GM23338 (cell line): ENCODE measurements at regions not wholly inside any gene's neighbourhood (a gene's known extent, or its start where the extent isn't known, plus 50 kb on each side); places are given as distances from the start of the nearest gene placed in this dataset.

Experiments used
- CREB1 ChIP-seq: fragments of 250-450 bp; sonication (Bioruptor Pico); IDR thresholded peaks from 2 replicates; pipeline ENCODE4 v1.5.0; 2020; ENCODE audit warnings: low read depth, mild to moderate bottlenecking, moderate library complexity
- CTCF ChIP-seq, 2 experiments: fragments of 200-600 bp in 1 of 2; sonication (generic) in 1 of 2; conservative IDR thresholded peaks; 2 replicates each; pipeline versions ENCODE4 v1.5.1 to v1.6.1; 2016 to 2017; ENCODE audit warnings: antibody characterized with exemption in 2 of 2, low read depth in 2 of 2, mild to moderate bottlenecking in 2 of 2, moderate library complexity in 1 of 2
- ETS1 ChIP-seq: IDR thresholded peaks from 2 replicates; pipeline ENCODE4 v1.6.1; 2016; ENCODE audit warnings: antibody characterized with exemption
- EZH2 ChIP-seq: fragments of 200-600 bp; sonication (generic); IDR thresholded peaks from one replicate; pipeline ENCODE4 v1.8.0; 2017; ENCODE audit warnings: antibody characterized with exemption, mild to moderate bottlenecking, low read depth; ENCODE audit not compliant: unreplicated experiment
- EZH2phosphoT487 ChIP-seq: fragments of 200-600 bp; sonication (generic); IDR thresholded peaks from one replicate; pipeline ENCODE4 v1.8.1; 2018; ENCODE audit warnings: antibody characterized with exemption; ENCODE audit not compliant: unreplicated experiment
- JUNB ChIP-seq: IDR thresholded peaks from one replicate; pipeline ENCODE4 v1.6.1; 2016; ENCODE audit warnings: antibody characterized with exemption; ENCODE audit not compliant: unreplicated experiment
- NANOG ChIP-seq: IDR thresholded peaks from 2 replicates; pipeline ENCODE4 v1.6.1; 2016; ENCODE audit warnings: antibody characterized with exemption, borderline replicate concordance
- POLR2AphosphoS5 ChIP-seq: IDR thresholded peaks from 2 replicates; pipeline ENCODE4 v1.6.1; 2016; ENCODE audit warnings: antibody characterized with exemption, low read depth
- REST ChIP-seq: IDR thresholded peaks from one replicate; pipeline ENCODE4 v1.6.1; 2018; ENCODE audit warnings: antibody characterized with exemption; ENCODE audit not compliant: unreplicated experiment
- STAT1 ChIP-seq: IDR thresholded peaks from one replicate; pipeline ENCODE4 v1.6.1; 2016; ENCODE audit warnings: antibody characterized with exemption; ENCODE audit not compliant: unreplicated experiment
- ZNF114 ChIP-seq: fragments of 250-450 bp; sonication (Bioruptor Pico); IDR thresholded peaks from 2 replicates; pipeline ENCODE4 v1.5.0; 2020; ENCODE audit warnings: mild to moderate bottlenecking, moderate library complexity
- ZNF331 ChIP-seq: fragments of 250-450 bp; sonication (Bioruptor Pico); IDR thresholded peaks from 2 replicates; pipeline ENCODE4 v1.5.0; 2020; ENCODE audit warnings: low read depth, mild to moderate bottlenecking, moderate library complexity
- ZNF462 ChIP-seq: fragments of 250-450 bp; sonication (Bioruptor Pico); IDR thresholded peaks from 2 replicates; pipeline ENCODE4 v1.5.0; 2020; ENCODE audit warnings: mild to moderate bottlenecking, moderate library complexity

GRCh38 chr2:83972128-83972527 is 487.0 kb downstream of the SUCLG1 start:
- no peak for TF ChIP-seq CTCF (conservative IDR thresholded peaks at IDR 0.05; ENCODE audit: low read depth in 2 of 2)
- TF ChIP-seq EZH2phosphoT487 = no peak
- no peak for TF ChIP-seq CREB1 (CRISPR knock-in tag)
- no peak for TF ChIP-seq EZH2
- no peak for TF ChIP-seq JUNB
- TF ChIP-seq POLR2AphosphoS5 = no peak
- TF ChIP-seq ETS1 = no peak
- TF ChIP-seq ZNF331 = no peak
- no peak for TF ChIP-seq REST
- no peak for TF ChIP-seq ZNF114 (CRISPR knock-in tag)
- TF ChIP-seq ZNF462 (CRISPR knock-in tag) = no peak
- TF ChIP-seq STAT1 = no peak
- no peak for TF ChIP-seq NANOG
